T-helper 1 cell (primary cell): ENCODE measurements at regions not wholly inside any gene's neighbourhood (a gene's known extent, or its start where the extent isn't known, plus 50 kb on each side); places are given as distances from the start of the nearest gene placed in this dataset.
"Not testable (repeated sequence)": the region's sequence is repeated elsewhere in the genome, so short reads cannot be mapped to it uniquely, and the experiment has no call there.

Experiments
- DNase-seq, 5 donors: peaks; one replicate each; pipeline ENCODE4 v3.0.0-alpha.2; 2012 to 2020

DNA sequence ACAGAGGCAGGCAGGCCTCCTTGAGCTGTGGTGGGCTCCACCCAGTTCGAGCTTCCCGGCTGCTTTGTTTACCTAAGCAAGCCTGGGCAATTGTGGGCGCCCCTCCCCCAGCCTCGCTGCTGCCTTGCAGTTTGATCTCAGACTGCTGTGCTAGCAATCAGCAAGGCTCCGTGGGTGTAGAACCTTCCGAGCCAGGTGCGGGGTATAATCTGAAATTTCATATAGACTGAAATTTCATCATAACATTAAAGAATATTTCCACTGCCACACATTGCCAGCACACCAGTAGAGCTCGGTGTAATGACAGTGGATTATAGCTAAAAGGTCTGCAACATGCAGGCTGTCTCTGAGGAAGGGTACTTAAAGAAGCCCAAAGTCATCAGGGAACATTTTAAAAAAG is 344.3 kb upstream of the COL8A1 start:
- DNase-seq = not testable (repeated sequence)

- DNase-seq = no peak
Observed at GRCh38 chr3:99287876-99288275, 350.5 kb upstream of the COL8A1 start.

- no peak for DNase-seq
Observed at GRCh38 chr3:99286266-99286845, 352.0 kb upstream of the COL8A1 start.

- DNase-seq = no peak
Observed at GRCh38 chr3:99269606-99270351, 368.3 kb upstream of the DCBLD2 start.

GRCh38 chr3:99256788-99257187 is 355.3 kb upstream of the DCBLD2 start:
- DNase-seq = no peak

GRCh38 chr3:99253963-99254355 is 352.5 kb upstream of the DCBLD2 start:
- DNase-seq = no peak

DNA sequence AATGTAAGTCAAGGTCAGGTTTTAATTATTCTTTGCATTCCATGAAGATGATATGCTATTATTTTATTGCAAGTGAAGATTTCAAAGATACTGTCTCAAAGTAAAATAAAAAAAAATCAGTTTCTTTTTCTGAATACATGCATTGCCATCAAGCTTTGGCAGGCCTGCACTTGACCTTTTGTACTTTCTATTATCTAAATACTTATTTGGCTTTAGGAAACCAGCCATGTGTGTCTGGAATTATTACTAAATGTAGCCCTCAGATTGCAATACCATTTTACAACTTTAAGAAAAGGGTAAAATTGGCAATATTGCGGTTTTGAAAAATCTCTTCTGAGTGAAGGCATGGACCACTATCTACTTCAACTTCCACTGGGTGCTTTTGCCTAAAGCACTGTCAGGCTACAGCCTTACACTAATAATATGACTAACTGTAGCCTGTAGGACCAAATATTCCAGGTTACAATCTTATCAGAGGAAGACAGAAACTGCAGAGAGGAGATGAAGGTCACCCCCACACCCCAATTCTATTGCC is 349.4 kb upstream of the DCBLD2 start:
- DNase-seq = no peak

GRCh38 chr3:99250272-99250671 is 348.8 kb upstream of the DCBLD2 start:
- no peak for DNase-seq

DNA sequence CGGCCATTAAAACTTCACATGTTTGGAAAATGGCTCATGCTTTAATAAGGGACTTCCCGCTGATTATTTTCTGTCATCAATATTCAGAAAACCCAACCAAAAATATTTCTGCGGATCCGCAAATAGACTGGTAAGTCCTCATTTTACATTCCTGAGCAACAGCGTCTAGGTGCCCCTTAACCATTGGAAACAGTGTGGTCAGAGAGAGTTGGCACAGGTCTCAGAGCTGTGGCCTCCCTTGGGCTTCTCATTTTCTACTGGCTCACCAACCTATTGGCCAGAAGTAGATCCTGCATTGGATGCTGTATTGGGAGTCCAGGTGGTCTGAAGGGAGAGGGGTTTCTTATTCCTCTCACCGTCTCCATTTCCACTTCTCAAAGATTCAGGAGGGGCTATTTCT is 348.1 kb upstream of the DCBLD2 start:
- no peak for DNase-seq

DNA sequence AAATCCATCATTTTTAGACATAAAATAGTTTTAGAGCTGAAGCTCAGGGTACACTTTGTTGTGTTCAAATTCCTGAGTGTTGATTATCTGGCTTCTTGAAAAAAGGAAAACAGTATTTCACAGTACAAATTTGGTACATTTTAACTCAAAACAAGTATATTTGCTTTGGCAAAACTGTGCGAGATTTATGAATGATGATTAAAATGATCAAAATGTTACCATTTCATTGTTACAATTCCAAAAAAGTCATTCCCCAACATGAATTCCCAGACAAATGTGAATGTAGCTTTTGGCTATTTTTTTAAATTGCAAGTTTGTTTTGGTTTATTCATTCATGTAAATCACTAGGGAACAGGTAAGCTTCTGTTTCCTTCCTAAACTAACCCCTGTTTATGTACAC is 347.4 kb upstream of the DCBLD2 start:
- DNase-seq = no peak

DNA sequence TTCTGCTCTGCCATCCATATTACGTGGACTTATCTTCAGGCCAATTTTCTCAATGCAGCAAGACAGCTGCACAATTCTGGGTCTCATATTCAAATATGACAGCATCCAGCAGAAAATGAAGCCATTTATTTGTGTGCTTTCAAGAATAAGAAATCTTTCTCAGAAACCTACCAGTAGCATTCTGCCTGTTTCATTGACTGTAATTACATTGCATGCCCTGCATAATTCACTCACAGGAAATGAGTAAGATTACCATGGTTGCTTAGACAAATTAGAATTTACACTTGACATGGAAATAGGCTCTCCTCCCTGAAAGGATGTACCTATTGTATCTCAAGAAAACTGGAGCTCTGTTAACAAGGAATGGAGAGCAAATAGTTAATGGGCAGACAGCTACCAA is 346.6 kb upstream of the DCBLD2 start:
- no peak for DNase-seq

- DNase-seq = no peak
Observed at GRCh38 chr3:99246010-99246654, 344.6 kb upstream of the DCBLD2 start.

GRCh38 chr3:99242271-99242670 is 340.8 kb upstream of the DCBLD2 start:
- no peak for DNase-seq

- no peak for DNase-seq
Observed at GRCh38 chr3:99240700-99241099, 339.2 kb upstream of the DCBLD2 start.

GRCh38 chr3:99236576-99236975 is 335.1 kb upstream of the DCBLD2 start:
- DNase-seq = no peak

GRCh38 chr3:99232696-99233095 is 331.2 kb upstream of the DCBLD2 start:
- no peak for DNase-seq

- DNase-seq = no peak
Observed at GRCh38 chr3:99218468-99218867, 317.0 kb upstream of the DCBLD2 start.

DNA sequence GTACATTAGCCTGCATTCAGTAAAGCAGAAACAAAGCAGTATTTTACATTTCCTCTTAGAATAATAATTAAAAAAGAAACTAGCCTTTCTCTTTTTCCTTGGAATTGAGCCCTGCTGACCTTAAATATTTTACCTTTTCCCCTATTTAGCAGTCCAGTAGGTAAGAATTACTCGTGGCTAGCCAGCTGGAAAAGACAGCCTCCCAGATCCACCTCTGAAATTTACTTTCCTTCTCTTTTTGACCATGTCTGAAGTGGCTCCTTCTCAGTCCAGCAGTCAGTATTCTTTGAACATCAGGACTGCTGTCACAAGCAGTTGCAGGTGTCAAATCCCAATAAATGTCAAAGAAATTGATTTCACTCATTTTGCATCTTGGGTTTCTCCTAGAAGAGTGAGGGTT is 311.5 kb upstream of the DCBLD2 start:
- no peak for DNase-seq

DNA sequence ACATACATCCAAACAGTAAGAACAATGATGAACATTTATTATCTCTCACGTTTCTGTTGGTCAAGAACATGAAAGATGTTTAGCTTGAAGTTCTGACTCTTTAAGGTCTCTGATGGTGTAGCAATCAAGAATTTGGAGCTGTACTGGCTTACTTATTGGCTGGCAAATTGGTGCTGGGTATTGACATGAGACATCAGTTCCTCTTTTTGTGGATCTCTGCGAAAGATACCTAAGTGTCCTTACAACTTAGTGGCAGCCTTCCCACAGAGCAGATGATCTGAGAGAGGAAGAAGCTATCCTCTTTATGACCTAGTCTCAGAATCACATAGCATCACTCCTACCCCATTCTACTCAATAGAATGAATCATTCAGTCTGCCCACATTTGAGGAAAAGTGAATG is 309.8 kb upstream of the DCBLD2 start:
- no peak for DNase-seq

GRCh38 chr3:99199021-99199420 is 297.5 kb upstream of the DCBLD2 start:
- no peak for DNase-seq

DNA sequence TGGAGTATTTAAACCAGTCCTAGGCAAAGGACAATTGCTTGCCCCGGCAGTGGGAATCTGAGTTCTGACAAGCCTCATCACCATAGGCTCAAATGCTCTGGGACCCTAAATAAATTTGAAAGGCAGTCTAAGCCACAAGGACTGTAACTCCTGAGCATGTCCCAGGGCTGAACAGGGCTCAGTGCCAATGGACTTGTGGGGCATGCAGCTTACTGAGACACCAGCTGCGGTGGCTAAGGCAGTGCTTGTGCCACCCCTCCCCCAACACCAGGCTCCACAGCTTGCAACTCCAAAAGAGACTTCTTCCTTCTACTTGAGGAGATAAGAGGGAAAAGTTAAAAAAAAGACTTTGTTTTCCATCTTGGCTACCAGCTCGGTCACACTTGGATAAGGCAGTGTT is 289.7 kb upstream of the DCBLD2 start:
- DNase-seq = no peak

DNA sequence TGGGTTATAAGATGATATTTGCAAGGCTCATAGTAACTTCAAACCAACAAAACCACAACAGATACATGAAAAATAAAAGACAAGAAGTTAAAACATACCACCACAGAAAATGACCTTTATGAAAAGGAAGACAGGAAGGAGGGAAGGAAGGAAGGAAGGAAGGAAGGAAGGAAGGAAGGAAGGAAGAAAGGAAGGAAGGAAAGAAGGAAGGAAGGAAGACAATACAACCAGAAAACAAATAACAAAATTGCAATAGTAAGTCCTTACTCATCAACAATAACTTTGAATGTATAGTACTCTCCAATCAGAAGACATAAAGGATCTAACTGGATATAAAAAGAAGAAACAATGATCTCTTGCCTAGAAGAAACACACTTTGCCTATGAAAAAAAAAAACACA is 287.4 kb upstream of the DCBLD2 start:
- no peak for DNase-seq

- no peak for DNase-seq
Observed at GRCh38 chr3:99186016-99186415, 284.5 kb upstream of the DCBLD2 start.
